Globus pallidus (tissue), 1 donor: ENCODE measurements at regions not wholly inside any gene's neighbourhood (a gene's known extent, or its start where the extent isn't known, plus 50 kb on each side); places are given as distances from the start of the nearest gene placed in this dataset.

Source experiments
- DNase-seq: peaks from one replicate; pipeline ENCODE4 v3.0.0-alpha.2; 2015; ENCODE audit warnings: low spot score

- no peak for DNase-seq
These were observed 219.6 kb upstream of the N4BP1 start for GRCh38 chr16:48829336-48830310.

GRCh38 chr16:48824271-48824670, 214.3 kb upstream of the N4BP1 start:
- DNase-seq, result no peak

DNA sequence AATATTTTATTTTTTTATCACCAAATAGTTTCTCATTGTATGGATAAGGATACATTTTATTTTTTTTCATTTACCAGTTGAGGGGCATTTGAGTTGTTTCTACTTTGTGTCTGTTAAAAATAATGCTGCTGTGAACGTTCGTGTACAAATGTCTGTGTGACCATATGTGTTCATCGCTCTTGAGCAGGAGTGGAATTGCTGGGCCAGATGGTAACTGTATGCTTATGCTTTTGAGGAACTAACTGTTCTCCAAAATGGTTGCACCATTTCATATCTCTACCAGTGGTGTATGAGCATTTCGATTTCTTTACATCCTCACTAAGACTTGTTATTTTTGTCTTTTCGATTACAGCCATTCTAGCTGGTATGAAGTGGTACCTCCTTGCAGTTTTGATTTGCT, 212.5 kb upstream of the N4BP1 start:
- DNase-seq, result no peak

GRCh38 chr16:48820379-48820778, 210.4 kb upstream of the N4BP1 start:
- DNase-seq, result no peak

DNA sequence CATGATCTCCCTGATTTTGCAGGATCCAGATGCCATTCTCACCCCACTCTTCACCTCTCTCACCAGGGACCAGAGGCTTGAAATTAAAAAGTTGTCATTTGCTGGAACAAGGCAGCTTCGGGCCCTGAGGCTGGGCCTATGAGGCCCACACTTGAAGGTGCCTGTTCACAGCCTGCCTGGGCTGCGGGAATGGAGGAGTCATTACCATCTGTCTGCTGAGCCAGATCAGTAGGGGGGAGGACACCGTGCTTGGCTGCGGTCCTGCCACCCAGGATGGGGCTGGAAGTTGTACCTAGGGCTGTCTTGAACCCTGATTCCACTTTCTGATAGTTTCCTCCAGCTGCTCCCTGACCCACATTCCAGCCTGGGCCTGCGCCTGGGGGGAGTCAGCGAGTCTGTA, 208.3 kb upstream of the N4BP1 start:
- no peak for DNase-seq

GRCh38 chr16:48817032-48817431, 207.1 kb upstream of the N4BP1 start:
- DNase-seq, result no peak

GRCh38 chr16:48816393-48816792, 206.4 kb upstream of the N4BP1 start:
- DNase-seq, result no peak

- DNase-seq, result no peak
These were observed 205.0 kb upstream of the N4BP1 start for GRCh38 chr16:48814994-48815393.

GRCh38 chr16:48813485-48813884, 203.5 kb upstream of the N4BP1 start:
- DNase-seq, result no peak

DNA sequence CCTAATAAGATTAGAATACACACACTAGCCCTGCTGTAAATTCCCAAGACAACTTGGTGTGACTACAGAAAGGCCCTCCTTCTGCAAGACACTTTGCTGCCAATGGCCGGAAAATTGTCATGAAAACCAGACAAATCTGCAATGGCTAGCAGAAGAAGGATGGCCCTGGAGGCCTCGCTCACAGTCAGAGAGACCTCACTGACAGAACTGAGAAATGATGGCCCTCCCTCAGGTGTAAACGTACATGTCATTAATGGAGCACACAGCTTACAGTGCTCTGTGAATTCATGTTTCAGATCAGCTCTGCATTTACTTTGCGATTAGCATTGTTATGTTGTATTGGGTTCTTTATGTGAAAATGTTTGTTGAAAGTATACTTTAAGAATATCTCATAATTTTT, 202.9 kb upstream of the N4BP1 start:
- DNase-seq, result no peak

DNA sequence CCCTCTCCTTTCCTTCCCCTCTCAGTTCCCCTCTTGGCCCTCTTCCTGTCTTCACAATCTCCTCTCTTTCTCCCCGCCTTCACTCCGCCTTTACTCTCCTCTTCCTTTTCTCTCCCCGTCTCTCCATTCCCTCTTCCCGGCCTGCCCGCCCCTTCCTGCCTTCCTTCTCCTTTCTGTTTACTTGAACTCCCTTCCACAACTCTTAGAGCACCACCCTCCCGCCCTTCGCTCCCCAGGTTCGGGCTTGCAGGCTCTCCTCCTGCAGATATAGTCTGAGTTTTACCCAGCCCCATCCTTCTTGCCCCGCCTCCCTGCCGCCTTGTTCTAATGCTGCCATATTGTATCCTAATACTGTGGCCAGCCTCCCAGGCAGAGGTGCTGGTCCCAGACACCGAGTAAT, 201.5 kb upstream of the N4BP1 start:
- DNase-seq, result no peak

DNA sequence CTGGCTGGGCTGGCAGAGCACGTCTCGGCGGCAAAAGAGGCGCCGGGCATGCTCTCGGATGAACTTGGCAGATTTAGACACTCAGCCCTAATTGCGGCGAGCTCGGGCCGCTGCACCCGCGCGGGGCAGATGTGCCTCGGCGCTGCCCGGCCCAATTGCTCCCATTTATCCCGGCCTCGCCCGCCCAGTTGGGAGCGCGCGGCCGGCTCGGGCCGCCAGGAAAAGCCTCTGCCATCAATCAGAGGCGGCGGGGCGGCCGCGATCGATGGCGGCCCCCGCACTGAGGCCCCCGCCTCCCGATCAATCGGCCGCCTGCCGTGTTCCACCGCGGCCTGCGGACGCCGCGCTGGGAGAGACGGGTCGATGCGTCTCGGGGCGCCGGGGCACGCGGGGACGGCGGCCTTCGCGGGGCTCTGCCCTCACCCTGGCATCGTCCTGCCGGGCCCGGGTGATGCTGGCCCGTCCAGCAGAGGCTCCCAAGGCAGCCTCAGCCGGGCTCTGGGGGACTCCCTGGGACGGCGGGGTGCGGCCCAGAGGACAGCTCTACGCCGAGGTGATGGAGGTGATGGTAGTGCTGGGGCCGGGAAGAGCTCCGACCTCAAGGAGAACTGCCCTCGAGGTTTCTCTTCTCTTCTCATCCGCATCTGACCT, 200.9 kb upstream of the N4BP1 start:
- DNase-seq, result no peak

- no peak for DNase-seq
These were observed 200.4 kb upstream of the N4BP1 start for GRCh38 chr16:48810436-48810802.

DNA sequence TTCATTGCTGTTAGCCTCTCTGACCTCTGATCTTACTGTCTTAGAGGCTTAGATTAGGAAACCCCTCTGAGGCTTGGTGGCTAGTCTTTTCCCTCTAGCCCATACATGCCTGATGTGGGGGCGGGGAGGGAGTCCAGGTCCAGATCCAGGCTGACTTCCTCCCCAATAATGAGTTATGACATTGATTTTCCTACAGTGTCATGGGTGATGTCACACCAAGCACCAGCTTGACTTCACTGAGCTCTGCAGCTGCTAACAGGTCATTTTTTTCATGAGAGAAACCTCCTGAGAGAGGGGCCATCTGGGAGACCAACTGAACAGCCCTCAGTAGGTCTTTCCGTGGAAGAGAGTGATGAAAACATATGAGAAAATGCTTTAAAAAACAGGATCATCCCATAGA, 180.2 kb upstream of the N4BP1 start:
- DNase-seq, result no peak

DNA sequence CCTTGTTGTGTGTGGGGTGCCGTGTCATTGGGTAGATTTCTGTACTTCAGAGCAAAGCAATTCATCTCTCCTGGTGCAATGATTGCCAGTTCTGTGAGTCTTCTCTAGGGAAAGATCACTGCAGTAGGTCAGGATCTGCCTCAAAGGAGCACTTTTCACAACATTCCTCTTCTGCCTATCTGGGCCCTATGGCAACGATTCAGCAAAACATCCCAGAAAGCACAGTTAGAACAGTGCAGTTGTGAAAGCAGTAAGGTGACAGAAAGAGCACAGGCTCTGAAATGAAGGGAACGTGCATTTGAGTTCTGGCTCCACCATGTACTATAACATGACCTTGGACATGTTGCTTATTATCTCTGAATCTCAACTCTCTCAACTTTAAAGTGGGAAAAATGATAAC, 178.5 kb upstream of the N4BP1 start:
- no peak for DNase-seq

DNA sequence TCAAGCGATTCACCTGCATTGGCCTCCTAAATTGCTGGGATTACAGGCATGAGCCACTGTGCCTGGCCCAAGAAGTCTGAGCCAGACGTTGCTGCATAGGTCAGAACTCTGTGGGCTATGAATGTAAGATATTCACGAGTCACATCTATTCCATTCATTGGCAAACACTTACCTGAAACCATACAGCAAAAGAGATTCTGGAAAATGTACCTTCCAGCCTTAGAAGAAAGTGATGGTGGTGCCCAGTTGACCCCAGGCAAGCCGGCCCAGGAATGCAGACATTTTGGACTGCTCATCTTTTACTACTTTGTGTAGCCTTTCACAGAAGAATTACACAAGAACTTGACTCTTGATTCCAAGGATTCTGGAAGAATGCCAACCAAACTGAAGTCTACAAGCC, 135.6 kb upstream of the N4BP1 start:
- no peak for DNase-seq

GRCh38 chr16:48740964-48741363, 131.0 kb upstream of the N4BP1 start:
- no peak for DNase-seq

DNA sequence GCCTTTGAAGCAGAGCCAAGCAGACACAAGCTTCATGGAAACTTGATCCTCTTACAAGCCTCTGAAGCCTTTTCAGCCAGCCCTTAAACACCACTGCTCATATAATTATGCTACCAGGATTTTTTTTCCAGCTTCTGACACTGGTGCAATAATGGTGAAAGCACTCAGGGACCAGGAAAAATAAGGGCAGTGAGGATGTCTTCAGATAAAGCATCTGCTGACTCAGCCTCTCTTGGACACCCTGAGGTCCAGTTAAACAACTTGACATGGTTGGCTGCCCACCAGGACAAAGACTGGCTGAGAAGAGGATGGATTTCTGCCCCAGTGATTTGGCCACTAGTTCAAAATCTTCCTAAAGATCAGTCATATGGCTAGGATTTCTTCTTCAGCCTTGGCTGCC, 124.2 kb upstream of the N4BP1 start:
- no peak for DNase-seq

DNA sequence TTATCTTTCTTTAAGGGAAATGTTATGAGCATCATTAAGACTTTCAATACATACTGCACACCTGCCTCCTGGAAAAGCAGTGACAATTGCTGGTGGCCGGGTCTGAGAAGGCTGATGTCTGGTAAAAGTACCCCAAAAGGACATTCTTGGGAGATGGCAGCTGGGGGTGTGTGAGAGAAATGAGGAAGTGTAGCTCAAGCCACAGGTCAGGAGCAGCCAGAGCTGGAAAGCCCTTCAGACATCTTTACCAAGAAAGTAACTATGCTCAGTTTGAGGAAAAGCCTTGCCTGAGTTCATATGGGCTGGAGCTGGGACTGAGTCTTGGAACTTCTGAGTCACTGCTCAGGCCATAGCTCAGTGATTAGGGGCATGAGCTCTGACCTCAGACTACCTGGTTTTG, 94.7 kb upstream of the N4BP1 start:
- no peak for DNase-seq

GRCh38 chr16:48687421-48688038, 77.5 kb upstream of the N4BP1 start:
- DNase-seq, result peak; percentile 41

GRCh38 chr16:48684148-48684547, 74.2 kb upstream of the N4BP1 start:
- DNase-seq, result no peak

DNA sequence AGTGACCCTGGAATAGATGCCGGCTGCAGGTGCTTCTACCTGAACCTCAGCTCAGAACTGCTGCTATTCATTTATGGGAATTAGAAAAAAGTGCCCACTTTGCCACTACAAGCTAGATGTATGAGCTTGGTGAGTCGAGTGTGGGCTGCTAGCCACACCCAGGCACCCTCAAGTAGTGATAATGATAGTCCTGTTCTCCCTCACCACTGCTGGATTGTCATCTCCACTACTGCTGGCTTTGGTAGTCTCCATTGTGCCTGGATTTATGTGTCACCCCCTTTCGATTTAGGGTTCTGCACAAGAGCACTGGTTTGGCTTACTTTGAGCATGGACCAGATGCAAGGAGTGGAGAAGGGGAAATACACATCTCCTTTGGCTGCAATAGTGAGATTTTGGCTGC, 73.0 kb upstream of the N4BP1 start:
- DNase-seq, result no peak

GRCh38 chr16:48681520-48681919, 71.5 kb upstream of the N4BP1 start:
- DNase-seq, result no peak
